K562 (cell line): ENCODE measurements at regions not wholly inside any gene's neighbourhood (a gene's known extent, or its start where the extent isn't known, plus 50 kb on each side); places are given as distances from the start of the nearest gene placed in this dataset.

Experiments
- BACH1 ChIP-seq: fragments of 200-800 bp; sonication (Bioruptor generic); IDR thresholded peaks from 2 replicates; pipeline ENCODE4 v1.6.1; 2016; ENCODE audit warnings: missing genetic modification characterization, missing compliant biosample characterization
- CREM ChIP-seq: IDR thresholded peaks from 2 replicates; pipeline ENCODE4 v1.6.1; 2014; ENCODE audit warnings: antibody characterized with exemption, low read depth
- RFX1 ChIP-seq: fragments of 450-650 bp; IDR thresholded peaks from 2 replicates; pipeline ENCODE4 v1.6.1; 2016; ENCODE audit warnings: mild to moderate bottlenecking, moderate library complexity
- TGIF2 ChIP-seq: sonication (generic); formaldehyde crosslinking; IDR thresholded peaks from 2 replicates; pipeline ENCODE4 v1.8.1; 2022; ENCODE audit warnings: mild to moderate bottlenecking, missing genetic modification reagents, moderate library complexity
- ZKSCAN3 ChIP-seq: fragments of 250-450 bp; sonication (Bioruptor Pico); IDR thresholded peaks from 2 replicates; pipeline ENCODE4 v1.4.0; 2020
- ZNF175 ChIP-seq: fragments of 200-800 bp; sonication (Bioruptor generic); IDR thresholded peaks from 2 replicates; pipeline ENCODE4 v1.6.1; 2016; ENCODE audit warnings: low read depth, mild to moderate bottlenecking, missing genetic modification characterization, missing compliant biosample characterization
- ZNF23 ChIP-seq: fragments of 250-450 bp; sonication (Bioruptor Pico); IDR thresholded peaks from 2 replicates; pipeline ENCODE4 v1.4.0; 2020; ENCODE audit warnings: mild to moderate bottlenecking
- ZNF316 ChIP-seq: fragments of 450-650 bp; IDR thresholded peaks from 2 replicates; pipeline ENCODE4 v1.6.1; 2016
- ZNF584 ChIP-seq: fragments of 200-800 bp; sonication (Bioruptor generic); IDR thresholded peaks from 2 replicates; pipeline ENCODE4 v1.6.1; 2016; ENCODE audit warnings: low read depth, mild to moderate bottlenecking, missing genetic modification characterization, missing compliant biosample characterization
- ZNF785 ChIP-seq: fragments of 250-450 bp; sonication (Bioruptor Pico); IDR thresholded peaks from 2 replicates; pipeline ENCODE4 v1.4.0; 2020; ENCODE audit warnings: mild to moderate bottlenecking
- ZNF79 ChIP-seq: fragments of 250-450 bp; sonication (Bioruptor Pico); IDR thresholded peaks from 2 replicates; pipeline ENCODE4 v1.4.0; 2020; ENCODE audit warnings: low read depth, mild to moderate bottlenecking, moderate library complexity
- TF ChIP-seq, protein P1 (sequence below): fragments of 450-650 bp; IDR thresholded peaks from 2 replicates; pipeline ENCODE4 v1.6.1; 2016; ENCODE audit warnings: mild to moderate bottlenecking, moderate library complexity
- TF ChIP-seq, protein P2 (sequence below): IDR thresholded peaks from 2 replicates; pipeline ENCODE4 v1.6.1; 2014; ENCODE audit warnings: antibody characterized with exemption
- TF ChIP-seq, protein P3 (sequence below): sonication (generic); formaldehyde crosslinking; IDR thresholded peaks from 2 replicates; pipeline ENCODE4 v1.8.0; 2022; ENCODE audit warnings: mild to moderate bottlenecking, missing genetic modification reagents

DNA sequence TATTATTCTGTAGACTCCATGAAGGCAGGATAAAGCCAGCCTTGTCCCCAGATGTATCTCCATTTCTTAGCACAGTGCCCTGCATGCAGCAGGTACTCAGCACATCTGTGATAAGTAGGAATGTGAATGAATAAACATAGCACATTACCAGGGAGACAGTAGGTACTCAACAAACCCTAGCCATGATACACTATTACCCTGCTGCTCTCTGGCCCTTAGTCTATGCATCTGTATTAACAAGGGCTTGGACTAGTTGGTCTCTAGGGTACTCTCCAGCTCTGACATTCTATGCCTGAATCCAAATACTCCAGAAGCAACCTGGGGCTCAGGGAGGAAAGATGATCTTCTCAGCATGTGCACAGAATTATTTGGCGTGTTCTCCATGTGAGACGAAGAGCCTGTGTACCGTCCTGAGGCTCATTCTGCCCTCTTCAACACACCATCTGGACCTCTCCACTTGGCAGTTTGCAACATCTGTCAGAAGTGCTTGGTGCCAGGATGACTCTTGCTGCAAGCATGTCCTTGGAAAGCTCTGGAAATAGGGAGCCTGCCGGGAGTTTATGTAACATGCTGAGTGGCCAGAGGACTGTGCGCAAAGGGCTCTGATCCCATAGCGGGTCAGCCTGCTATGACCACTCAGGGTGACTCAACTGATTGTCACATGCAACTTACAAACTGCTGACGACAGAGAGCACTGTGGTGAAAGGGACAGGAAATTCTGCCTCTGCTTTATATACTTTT, 228.2 kb upstream of the USP24 start (continued):
- TF ChIP-seq, protein P1, sequence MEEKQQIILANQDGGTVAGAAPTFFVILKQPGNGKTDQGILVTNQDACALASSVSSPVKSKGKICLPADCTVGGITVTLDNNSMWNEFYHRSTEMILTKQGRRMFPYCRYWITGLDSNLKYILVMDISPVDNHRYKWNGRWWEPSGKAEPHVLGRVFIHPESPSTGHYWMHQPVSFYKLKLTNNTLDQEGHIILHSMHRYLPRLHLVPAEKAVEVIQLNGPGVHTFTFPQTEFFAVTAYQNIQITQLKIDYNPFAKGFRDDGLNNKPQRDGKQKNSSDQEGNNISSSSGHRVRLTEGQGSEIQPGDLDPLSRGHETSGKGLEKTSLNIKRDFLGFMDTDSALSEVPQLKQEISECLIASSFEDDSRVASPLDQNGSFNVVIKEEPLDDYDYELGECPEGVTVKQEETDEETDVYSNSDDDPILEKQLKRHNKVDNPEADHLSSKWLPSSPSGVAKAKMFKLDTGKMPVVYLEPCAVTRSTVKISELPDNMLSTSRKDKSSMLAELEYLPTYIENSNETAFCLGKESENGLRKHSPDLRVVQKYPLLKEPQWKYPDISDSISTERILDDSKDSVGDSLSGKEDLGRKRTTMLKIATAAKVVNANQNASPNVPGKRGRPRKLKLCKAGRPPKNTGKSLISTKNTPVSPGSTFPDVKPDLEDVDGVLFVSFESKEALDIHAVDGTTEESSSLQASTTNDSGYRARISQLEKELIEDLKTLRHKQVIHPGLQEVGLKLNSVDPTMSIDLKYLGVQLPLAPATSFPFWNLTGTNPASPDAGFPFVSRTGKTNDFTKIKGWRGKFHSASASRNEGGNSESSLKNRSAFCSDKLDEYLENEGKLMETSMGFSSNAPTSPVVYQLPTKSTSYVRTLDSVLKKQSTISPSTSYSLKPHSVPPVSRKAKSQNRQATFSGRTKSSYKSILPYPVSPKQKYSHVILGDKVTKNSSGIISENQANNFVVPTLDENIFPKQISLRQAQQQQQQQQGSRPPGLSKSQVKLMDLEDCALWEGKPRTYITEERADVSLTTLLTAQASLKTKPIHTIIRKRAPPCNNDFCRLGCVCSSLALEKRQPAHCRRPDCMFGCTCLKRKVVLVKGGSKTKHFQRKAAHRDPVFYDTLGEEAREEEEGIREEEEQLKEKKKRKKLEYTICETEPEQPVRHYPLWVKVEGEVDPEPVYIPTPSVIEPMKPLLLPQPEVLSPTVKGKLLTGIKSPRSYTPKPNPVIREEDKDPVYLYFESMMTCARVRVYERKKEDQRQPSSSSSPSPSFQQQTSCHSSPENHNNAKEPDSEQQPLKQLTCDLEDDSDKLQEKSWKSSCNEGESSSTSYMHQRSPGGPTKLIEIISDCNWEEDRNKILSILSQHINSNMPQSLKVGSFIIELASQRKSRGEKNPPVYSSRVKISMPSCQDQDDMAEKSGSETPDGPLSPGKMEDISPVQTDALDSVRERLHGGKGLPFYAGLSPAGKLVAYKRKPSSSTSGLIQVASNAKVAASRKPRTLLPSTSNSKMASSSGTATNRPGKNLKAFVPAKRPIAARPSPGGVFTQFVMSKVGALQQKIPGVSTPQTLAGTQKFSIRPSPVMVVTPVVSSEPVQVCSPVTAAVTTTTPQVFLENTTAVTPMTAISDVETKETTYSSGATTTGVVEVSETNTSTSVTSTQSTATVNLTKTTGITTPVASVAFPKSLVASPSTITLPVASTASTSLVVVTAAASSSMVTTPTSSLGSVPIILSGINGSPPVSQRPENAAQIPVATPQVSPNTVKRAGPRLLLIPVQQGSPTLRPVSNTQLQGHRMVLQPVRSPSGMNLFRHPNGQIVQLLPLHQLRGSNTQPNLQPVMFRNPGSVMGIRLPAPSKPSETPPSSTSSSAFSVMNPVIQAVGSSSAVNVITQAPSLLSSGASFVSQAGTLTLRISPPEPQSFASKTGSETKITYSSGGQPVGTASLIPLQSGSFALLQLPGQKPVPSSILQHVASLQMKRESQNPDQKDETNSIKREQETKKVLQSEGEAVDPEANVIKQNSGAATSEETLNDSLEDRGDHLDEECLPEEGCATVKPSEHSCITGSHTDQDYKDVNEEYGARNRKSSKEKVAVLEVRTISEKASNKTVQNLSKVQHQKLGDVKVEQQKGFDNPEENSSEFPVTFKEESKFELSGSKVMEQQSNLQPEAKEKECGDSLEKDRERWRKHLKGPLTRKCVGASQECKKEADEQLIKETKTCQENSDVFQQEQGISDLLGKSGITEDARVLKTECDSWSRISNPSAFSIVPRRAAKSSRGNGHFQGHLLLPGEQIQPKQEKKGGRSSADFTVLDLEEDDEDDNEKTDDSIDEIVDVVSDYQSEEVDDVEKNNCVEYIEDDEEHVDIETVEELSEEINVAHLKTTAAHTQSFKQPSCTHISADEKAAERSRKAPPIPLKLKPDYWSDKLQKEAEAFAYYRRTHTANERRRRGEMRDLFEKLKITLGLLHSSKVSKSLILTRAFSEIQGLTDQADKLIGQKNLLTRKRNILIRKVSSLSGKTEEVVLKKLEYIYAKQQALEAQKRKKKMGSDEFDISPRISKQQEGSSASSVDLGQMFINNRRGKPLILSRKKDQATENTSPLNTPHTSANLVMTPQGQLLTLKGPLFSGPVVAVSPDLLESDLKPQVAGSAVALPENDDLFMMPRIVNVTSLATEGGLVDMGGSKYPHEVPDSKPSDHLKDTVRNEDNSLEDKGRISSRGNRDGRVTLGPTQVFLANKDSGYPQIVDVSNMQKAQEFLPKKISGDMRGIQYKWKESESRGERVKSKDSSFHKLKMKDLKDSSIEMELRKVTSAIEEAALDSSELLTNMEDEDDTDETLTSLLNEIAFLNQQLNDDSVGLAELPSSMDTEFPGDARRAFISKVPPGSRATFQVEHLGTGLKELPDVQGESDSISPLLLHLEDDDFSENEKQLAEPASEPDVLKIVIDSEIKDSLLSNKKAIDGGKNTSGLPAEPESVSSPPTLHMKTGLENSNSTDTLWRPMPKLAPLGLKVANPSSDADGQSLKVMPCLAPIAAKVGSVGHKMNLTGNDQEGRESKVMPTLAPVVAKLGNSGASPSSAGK: peak; percentile 74
- TF ChIP-seq ZNF175 (CRISPR knock-in tag): peak; percentile 22; the same call in 1 of the 2 replicates
- TF ChIP-seq, protein P2, sequence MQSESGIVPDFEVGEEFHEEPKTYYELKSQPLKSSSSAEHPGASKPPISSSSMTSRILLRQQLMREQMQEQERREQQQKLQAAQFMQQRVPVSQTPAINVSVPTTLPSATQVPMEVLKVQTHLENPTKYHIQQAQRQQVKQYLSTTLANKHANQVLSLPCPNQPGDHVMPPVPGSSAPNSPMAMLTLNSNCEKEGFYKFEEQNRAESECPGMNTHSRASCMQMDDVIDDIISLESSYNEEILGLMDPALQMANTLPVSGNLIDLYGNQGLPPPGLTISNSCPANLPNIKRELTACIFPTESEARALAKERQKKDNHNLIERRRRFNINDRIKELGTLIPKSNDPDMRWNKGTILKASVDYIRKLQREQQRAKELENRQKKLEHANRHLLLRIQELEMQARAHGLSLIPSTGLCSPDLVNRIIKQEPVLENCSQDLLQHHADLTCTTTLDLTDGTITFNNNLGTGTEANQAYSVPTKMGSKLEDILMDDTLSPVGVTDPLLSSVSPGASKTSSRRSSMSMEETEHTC: 0 out of 2 replicates have a peak, but pooled peaks have one; percentile 34
- no peak for TF ChIP-seq ZNF23 (CRISPR knock-in tag)
- TF ChIP-seq ZNF785 (CRISPR knock-in tag): no peak
- peak; percentile 23; the same call in 1 of the 2 replicates for TF ChIP-seq ZNF584 (CRISPR knock-in tag)
- no peak for TF ChIP-seq RFX1
- TF ChIP-seq ZNF79 (CRISPR knock-in tag): no peak
- TF ChIP-seq ZKSCAN3 (CRISPR knock-in tag): no peak
- 0 out of 2 replicates have a peak, but pooled peaks have one; percentile 36 for TF ChIP-seq CREM
- TF ChIP-seq, protein P3, sequence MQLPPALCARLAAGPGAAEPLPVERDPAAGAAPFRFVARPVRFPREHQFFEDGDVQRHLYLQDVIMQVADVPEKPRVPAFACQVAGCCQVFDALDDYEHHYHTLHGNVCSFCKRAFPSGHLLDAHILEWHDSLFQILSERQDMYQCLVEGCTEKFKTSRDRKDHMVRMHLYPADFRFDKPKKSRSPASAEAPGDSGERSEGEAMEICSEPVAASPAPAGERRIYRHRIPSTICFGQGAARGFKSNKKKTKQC (CRISPR knock-in tag): no peak
- TF ChIP-seq BACH1 (tag): peak; percentile 49; the same call in 1 of the 2 replicates
- TF ChIP-seq ZNF316: peak; percentile 44; the same call in 1 of the 2 replicates
- TF ChIP-seq TGIF2 (CRISPR knock-in tag): no peak
